Stomach (tissue), 8 donors: ENCODE measurements at regions not wholly inside any gene's neighbourhood (a gene's known extent, or its start where the extent isn't known, plus 50 kb on each side); places are given as distances from the start of the nearest gene placed in this dataset.

Experiments
- DNase-seq, 2 donors: peaks; one replicate each; pipeline versions ENCODE4 v3.0.0 to v3.0.0-alpha.2; 2013 to 2019
- H3K27ac ChIP-seq, 5 donors: fragments of 200-600 bp in 4 of 5; sonication (generic) in 4 of 5; one replicate each; pipeline ENCODE4 v1.5.1; 2013 to 2019; ENCODE audit warnings: mild to moderate bottlenecking in 1 of 5, moderate library complexity in 1 of 5
- H3K27me3 ChIP-seq, 3 donors: fragments of 200-600 bp; sonication (generic); one replicate each; pipeline ENCODE4 v1.5.1; 2017 to 2019; ENCODE audit warnings: mixed run types in 1 of 3
- H3K36me3 ChIP-seq, 4 donors: fragments of 200-600 bp; sonication (generic); 1 replicate in 3 of 4; 2 replicates in 1 of 4; pipeline ENCODE4 v1.5.1; 2016 to 2019
- H3K4me1 ChIP-seq, 4 donors: fragments of 200-600 bp; sonication (generic); one replicate each; pipeline ENCODE4 v1.5.1; 2016 to 2019
- H3K4me3 ChIP-seq, 4 donors: fragments of 200-600 bp; sonication (generic) in 3 of 4; one replicate each; pipeline ENCODE4 v1.5.1; 2016 to 2019; ENCODE audit warnings: mild to moderate bottlenecking in 1 of 4
- H3K9me3 ChIP-seq, 4 donors: fragments of 200-600 bp; sonication (generic); one replicate each; pipeline ENCODE4 v1.5.1; 2016 to 2019
- EP300 ChIP-seq: sonication (generic); formaldehyde crosslinking; IDR thresholded peaks from one replicate; pipeline ENCODE4 v1.6.1; 2017; ENCODE audit warnings: antibody characterized with exemption
- POLR2A ChIP-seq, 4 donors: fragments of 450-650 bp; IDR thresholded peaks; one replicate each; pipeline ENCODE4 v1.6.1; 2016; ENCODE audit warnings: antibody characterized with exemption in 4 of 4, control low read depth in 2 of 4, mild to moderate bottlenecking in 1 of 4, moderate library complexity in 1 of 4
- POLR2AphosphoS5 ChIP-seq, 3 donors: sonication (generic); formaldehyde crosslinking; IDR thresholded peaks; one replicate each; pipeline ENCODE4 v1.6.1; 2016; ENCODE audit warnings: antibody characterized with exemption in 3 of 3
- WGBS, 5 donors: extraction: QIAGEN DNeasy Blood & Tissue Kit in 3 of 5; methylation state at CpG; one replicate each; pipeline versions ENCODE4 v1.1.5 to v1.1.7; 2013 to 2018; 5-methylcytosine and 5-hydroxymethylcytosine counted together
- intact Hi-C: fragments of 100-400 bp; cut with DNase I; formaldehyde crosslinking; loops from one replicate; pipeline ENCODE4 v1.15.1; 2023; ENCODE audit warnings: low total_unique reads
- TF ChIP-seq, protein P1 (sequence below), 7 experiments: fragments of 450-650 bp in 4 of 7; fragments of 200-600 bp in 3 of 7; sonication (generic) in 3 of 7; IDR thresholded peaks; one replicate each; pipeline ENCODE4 v1.5.1; 2016 to 2019; ENCODE audit warnings: antibody characterized with exemption in 7 of 7, control low read depth in 2 of 7, mild to moderate bottlenecking in 1 of 7
- donor health status: healthy with polysubstance abuse.
- donor health status: Bipolar disorder and iron deficiency.
- donor health status: healthy.

- intact Hi-C loops = no loop called here
- no peaks in the 10 kb centered on the region for H3K36me3 ChIP-seq
Measured at GRCh38 chr3:111369958-111370357, 172.0 kb upstream of the CD96 start.

GRCh38 chr3:111373239-111373638, 168.8 kb upstream of the CD96 start:
- no peak for DNase-seq
- H3K27ac ChIP-seq = no peak overlapping the region
- no peaks in the 10 kb centered on the region for H3K36me3 ChIP-seq
- H3K27me3 ChIP-seq = no peaks in the 10 kb centered on the region
- 89 to 100% (median 96%) methylated on average over 3 of the region's 3 CpGs for WGBS, 5 donors
- H3K9me3 ChIP-seq = peaks cover 0 to 43% (median 22%) of the 10 kb centered on the region in 4 donors
- TF ChIP-seq EP300 (no peak), POLR2A (IDR thresholded peaks at IDR 0.05) (no peak), POLR2AphosphoS5 (IDR thresholded peaks at IDR 0.05) (no peak)
- TF ChIP-seq, protein P1, sequence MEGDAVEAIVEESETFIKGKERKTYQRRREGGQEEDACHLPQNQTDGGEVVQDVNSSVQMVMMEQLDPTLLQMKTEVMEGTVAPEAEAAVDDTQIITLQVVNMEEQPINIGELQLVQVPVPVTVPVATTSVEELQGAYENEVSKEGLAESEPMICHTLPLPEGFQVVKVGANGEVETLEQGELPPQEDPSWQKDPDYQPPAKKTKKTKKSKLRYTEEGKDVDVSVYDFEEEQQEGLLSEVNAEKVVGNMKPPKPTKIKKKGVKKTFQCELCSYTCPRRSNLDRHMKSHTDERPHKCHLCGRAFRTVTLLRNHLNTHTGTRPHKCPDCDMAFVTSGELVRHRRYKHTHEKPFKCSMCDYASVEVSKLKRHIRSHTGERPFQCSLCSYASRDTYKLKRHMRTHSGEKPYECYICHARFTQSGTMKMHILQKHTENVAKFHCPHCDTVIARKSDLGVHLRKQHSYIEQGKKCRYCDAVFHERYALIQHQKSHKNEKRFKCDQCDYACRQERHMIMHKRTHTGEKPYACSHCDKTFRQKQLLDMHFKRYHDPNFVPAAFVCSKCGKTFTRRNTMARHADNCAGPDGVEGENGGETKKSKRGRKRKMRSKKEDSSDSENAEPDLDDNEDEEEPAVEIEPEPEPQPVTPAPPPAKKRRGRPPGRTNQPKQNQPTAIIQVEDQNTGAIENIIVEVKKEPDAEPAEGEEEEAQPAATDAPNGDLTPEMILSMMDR (IDR thresholded peaks at IDR 0.05) = no peak
- H3K4me3 ChIP-seq = no peak overlapping the region
- H3K4me1 ChIP-seq = no peaks in the 10 kb centered on the region
- intact Hi-C loops = no loop called here

More at GRCh38 chr3:111369958-111370357, 172.0 kb upstream of the CD96 start:
- Histone ChIP-seq H3K4me1 (no peaks in the 10 kb centered on the region), H3K27me3 (no peaks in the 10 kb centered on the region), H3K27ac (no peak overlapping the region), H3K4me3 (no peak overlapping the region), H3K9me3 (peaks cover 0 to 31% (median 18%) of the 10 kb centered on the region in 4 donors)
- TF ChIP-seq POLR2AphosphoS5 (IDR thresholded peaks at IDR 0.05) (no peak), EP300 (no peak), POLR2A (IDR thresholded peaks at IDR 0.05) (no peak)
- TF ChIP-seq, protein P1 (IDR thresholded peaks at IDR 0.05) = no peak
- no peak for DNase-seq

DNA sequence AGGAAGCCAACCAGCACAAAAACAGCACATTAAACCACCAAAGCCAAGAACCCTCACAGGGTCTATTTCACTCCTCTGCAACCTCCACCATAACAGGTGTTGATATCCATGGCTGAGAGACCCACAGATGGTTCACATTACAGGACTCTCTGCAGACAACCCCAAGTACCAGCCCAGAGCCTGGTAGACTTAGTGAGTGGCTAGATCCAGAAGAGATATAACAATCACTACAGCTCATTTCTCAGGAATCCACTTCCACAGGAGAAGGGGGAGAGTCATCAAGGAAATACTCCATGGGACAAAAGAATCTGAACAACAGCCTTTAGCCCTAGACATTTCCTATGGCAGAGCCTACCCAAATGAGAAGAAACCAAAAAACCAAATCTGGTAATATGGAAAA, 168.1 kb upstream of the CD96 start:
- H3K27ac ChIP-seq = no peak overlapping the region

GRCh38 chr3:111385971-111386495, 156.0 kb upstream of the CD96 start:
- no peaks in the 10 kb centered on the region for H3K36me3 ChIP-seq
- DNase-seq = no peak
- no peaks in the 10 kb centered on the region for H3K4me1 ChIP-seq
- H3K27me3 ChIP-seq = no peaks in the 10 kb centered on the region
- H3K9me3 ChIP-seq = no peaks in the 10 kb centered on the region
- H3K27ac ChIP-seq = no peak overlapping the region
- WGBS, 5 donors = 71 to 79% (median 75%) methylated on average over 4 of the region's 4 CpGs
- no peak overlapping the region for H3K4me3 ChIP-seq
- intact Hi-C loops = no loop called here
- TF ChIP-seq EP300 (no peak), POLR2A (IDR thresholded peaks at IDR 0.05) (no peak)
- TF ChIP-seq, protein P1 (IDR thresholded peaks at IDR 0.05) = no peak

More for the DNA sequence above, 168.1 kb upstream of the CD96 start:
- Histone ChIP-seq H3K36me3 (no peaks in the 10 kb centered on the region), H3K4me3 (no peak overlapping the region), H3K4me1 (no peaks in the 10 kb centered on the region), H3K27me3 (no peaks in the 10 kb centered on the region), H3K9me3 (peaks cover 0 to 43% (median 22%) of the 10 kb centered on the region in 4 donors)
- TF ChIP-seq EP300 (no peak), POLR2A (IDR thresholded peaks at IDR 0.05) (no peak), POLR2AphosphoS5 (IDR thresholded peaks at IDR 0.05) (no peak)
- TF ChIP-seq, protein P1 (IDR thresholded peaks at IDR 0.05) = no peak
- no peak for DNase-seq
- intact Hi-C loops = no loop called here
